ENCODE measurements at regions not wholly inside any gene's neighbourhood (a gene's known extent, or its start where the extent isn't known, plus 50 kb on each side); places are given as distances from the start of the nearest gene placed in this dataset.
A peak's percentile ranks its signal among the peaks of the same experiment; 100 is the strongest.

DNA sequence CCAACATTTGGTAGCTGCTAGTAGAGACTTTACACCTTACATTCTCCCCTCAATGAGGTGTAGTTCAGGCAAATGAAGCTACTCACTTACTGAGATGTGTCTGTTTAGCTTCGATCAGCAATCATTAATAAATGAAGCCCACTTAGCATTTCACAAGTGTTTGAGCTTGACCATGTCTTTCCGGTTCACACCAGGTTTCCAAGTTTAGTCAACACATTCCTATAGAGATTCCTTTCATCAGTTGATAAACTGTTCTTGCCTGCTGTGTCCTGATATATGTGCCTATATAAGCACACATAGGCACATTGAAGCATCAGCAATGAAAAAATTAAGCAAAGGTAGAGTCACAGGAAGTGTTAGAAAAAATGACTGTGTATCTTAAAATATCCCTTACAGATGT, 150.0 kb downstream of the BTBD3 start:
- no peaks in the 10 kb centered on the region for H3K27me3 ChIP-seq
- TF ChIP-seq EZH2 (IDR thresholded peaks at IDR 0.05; ENCODE audit: borderline replicate concordance): no peak
- TF ChIP-seq EZH2phosphoT487 (IDR thresholded peaks at IDR 0.05; ENCODE audit: low read depth, severe bottlenecking, unreplicated experiment): no peak
- TF ChIP-seq, protein P1, sequence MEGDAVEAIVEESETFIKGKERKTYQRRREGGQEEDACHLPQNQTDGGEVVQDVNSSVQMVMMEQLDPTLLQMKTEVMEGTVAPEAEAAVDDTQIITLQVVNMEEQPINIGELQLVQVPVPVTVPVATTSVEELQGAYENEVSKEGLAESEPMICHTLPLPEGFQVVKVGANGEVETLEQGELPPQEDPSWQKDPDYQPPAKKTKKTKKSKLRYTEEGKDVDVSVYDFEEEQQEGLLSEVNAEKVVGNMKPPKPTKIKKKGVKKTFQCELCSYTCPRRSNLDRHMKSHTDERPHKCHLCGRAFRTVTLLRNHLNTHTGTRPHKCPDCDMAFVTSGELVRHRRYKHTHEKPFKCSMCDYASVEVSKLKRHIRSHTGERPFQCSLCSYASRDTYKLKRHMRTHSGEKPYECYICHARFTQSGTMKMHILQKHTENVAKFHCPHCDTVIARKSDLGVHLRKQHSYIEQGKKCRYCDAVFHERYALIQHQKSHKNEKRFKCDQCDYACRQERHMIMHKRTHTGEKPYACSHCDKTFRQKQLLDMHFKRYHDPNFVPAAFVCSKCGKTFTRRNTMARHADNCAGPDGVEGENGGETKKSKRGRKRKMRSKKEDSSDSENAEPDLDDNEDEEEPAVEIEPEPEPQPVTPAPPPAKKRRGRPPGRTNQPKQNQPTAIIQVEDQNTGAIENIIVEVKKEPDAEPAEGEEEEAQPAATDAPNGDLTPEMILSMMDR (IDR thresholded peaks at IDR 0.05; ENCODE audit: poor library complexity): no peak
- no peaks in the 10 kb centered on the region for H4K20me1 ChIP-seq (ENCODE audit: insufficient read depth, poor library complexity, severe bottlenecking)
- no peaks in the 10 kb centered on the region for H3K79me2 ChIP-seq
- WGBS (ENCODE audit: low lambda C conversion rate, missing lambda C conversion rate): 77% methylated on average over 2 of the region's 2 CpGs
- H2AFZ ChIP-seq: no peak overlapping the region
- H3K27ac ChIP-seq: peak overlapping the region; percentile 17
- H3K4me2 ChIP-seq: no peak overlapping the region
- no peaks in the 10 kb centered on the region for H3K9me2 ChIP-seq (replicated peaks; ENCODE audit: insufficient read depth)
- peaks cover 4% of the 10 kb centered on the region for H3K4me1 ChIP-seq (ENCODE audit: insufficient read depth)
- DNase-seq (ENCODE audit: low spot score): no peak
- no peak overlapping the region for H3K4me3 ChIP-seq
- H3K9me3 ChIP-seq (ENCODE audit: low read depth): no peaks in the 10 kb centered on the region
- H3K36me3 ChIP-seq (replicated peaks; ENCODE audit: insufficient read depth, low read depth): no peaks in the 10 kb centered on the region

DNA sequence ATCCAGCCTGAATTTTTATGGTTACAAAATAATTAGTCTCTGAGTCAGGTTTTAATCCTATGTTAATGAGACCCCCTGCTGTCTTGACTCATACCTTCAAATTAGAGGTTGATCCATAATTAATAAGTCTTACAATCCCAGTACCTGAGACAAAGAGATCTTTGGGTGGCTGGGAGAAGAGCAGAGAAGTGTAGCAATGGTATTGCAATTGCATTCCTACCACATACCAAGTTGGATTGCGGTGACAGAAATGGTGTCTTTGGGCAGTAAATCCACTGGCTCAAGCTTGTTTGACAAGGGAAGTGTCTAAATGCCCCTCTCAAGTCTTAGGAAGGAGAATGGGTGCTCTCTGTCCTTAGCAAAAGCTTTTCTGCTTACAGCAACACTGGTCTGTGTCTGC, 150.4 kb downstream of the BTBD3 start:
- H2AFZ ChIP-seq: no peak overlapping the region
- H3K4me2 ChIP-seq: no peak overlapping the region
- no peaks in the 10 kb centered on the region for H4K20me1 ChIP-seq (ENCODE audit: insufficient read depth, poor library complexity, severe bottlenecking)

DNA sequence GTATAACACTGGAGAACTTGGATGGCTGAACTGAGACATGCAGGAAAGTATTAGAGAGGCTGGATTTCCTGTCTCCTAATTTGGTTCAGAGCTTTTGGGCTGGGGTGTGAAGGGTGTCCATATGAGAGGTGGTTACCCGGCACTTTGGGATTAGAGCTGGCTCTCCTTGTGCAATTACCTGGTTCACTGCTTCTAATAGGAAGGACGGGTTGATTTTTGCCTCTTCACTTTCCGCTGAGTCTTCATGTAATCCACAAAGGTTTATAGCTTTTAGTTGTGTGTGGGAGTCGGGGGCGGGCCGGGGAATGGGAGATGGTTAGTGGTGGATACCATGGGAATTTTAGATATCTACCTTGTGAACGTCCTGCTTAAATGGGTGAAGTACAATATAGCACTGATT, 151.5 kb downstream of the BTBD3 start:
- Histone ChIP-seq H3K9me2 (replicated peaks; ENCODE audit: insufficient read depth) (no peaks in the 10 kb centered on the region), H3K9me3 (ENCODE audit: low read depth) (no peaks in the 10 kb centered on the region), H3K27ac (no peak overlapping the region), H3K36me3 (replicated peaks; ENCODE audit: insufficient read depth, low read depth) (no peaks in the 10 kb centered on the region), H2AFZ (no peak overlapping the region), H3K27me3 (no peaks in the 10 kb centered on the region), H3K4me3 (no peak overlapping the region), H3K4me2 (no peak overlapping the region), H3K4me1 (ENCODE audit: insufficient read depth) (peaks cover 4% of the 10 kb centered on the region), H4K20me1 (ENCODE audit: insufficient read depth, poor library complexity, severe bottlenecking) (no peaks in the 10 kb centered on the region), H3K79me2 (no peaks in the 10 kb centered on the region)
- no peak for DNase-seq (ENCODE audit: low spot score)
- WGBS (ENCODE audit: low lambda C conversion rate, missing lambda C conversion rate): 92% methylated on average over 7 of the region's 7 CpGs
- TF ChIP-seq EZH2 (IDR thresholded peaks at IDR 0.05; ENCODE audit: borderline replicate concordance) (no peak), EZH2phosphoT487 (IDR thresholded peaks at IDR 0.05; ENCODE audit: low read depth, severe bottlenecking, unreplicated experiment) (no peak)
- TF ChIP-seq, protein P1 (IDR thresholded peaks at IDR 0.05; ENCODE audit: poor library complexity): no peak

More for the DNA sequence above, 150.4 kb downstream of the BTBD3 start:
- H3K27ac ChIP-seq: peak overlapping the region; percentile 17
- no peaks in the 10 kb centered on the region for H3K79me2 ChIP-seq
- H3K27me3 ChIP-seq: no peaks in the 10 kb centered on the region
- WGBS (ENCODE audit: low lambda C conversion rate, missing lambda C conversion rate): 22% methylated on average over 1 of the region's 1 CpG
- TF ChIP-seq, protein P1 (IDR thresholded peaks at IDR 0.05; ENCODE audit: poor library complexity): no peak
- TF ChIP-seq EZH2 (IDR thresholded peaks at IDR 0.05; ENCODE audit: borderline replicate concordance) (no peak), EZH2phosphoT487 (IDR thresholded peaks at IDR 0.05; ENCODE audit: low read depth, severe bottlenecking, unreplicated experiment) (no peak)
- no peaks in the 10 kb centered on the region for H3K9me3 ChIP-seq (ENCODE audit: low read depth)
- no peak for DNase-seq (ENCODE audit: low spot score)
- H3K36me3 ChIP-seq (replicated peaks; ENCODE audit: insufficient read depth, low read depth): no peaks in the 10 kb centered on the region
- peaks cover 4% of the 10 kb centered on the region for H3K4me1 ChIP-seq (ENCODE audit: insufficient read depth)
- no peaks in the 10 kb centered on the region for H3K9me2 ChIP-seq (replicated peaks; ENCODE audit: insufficient read depth)
- H3K4me3 ChIP-seq: no peak overlapping the region

All from hepatocyte (in vitro differentiated cells).